Mesenchymal stem cell (in vitro differentiated cells and primary cell): ENCODE measurements at regions not wholly inside any gene's neighbourhood (a gene's known extent, or its start where the extent isn't known, plus 50 kb on each side); places are given as distances from the start of the nearest gene placed in this dataset.

Experiments used
- DNase-seq: peaks from one replicate; pipeline ENCODE4 v3.0.0-alpha.2; 2013
- H2AFZ ChIP-seq: one replicate; pipeline ENCODE4 v1.6.1; 2013; ENCODE audit warnings: low read depth, mild to moderate bottlenecking, control low read depth, inconsistent platforms, low read length, moderate library complexity
- H2AK5ac ChIP-seq: 2 replicates; pipeline ENCODE4 v1.6.1; 2013; ENCODE audit warnings: low read length, moderate library complexity, mild to moderate bottlenecking, inconsistent platforms; ENCODE audit not compliant: severe bottlenecking
- H2BK120ac ChIP-seq: one replicate; pipeline ENCODE4 v1.6.1; 2013; ENCODE audit warnings: low read depth, mild to moderate bottlenecking, inconsistent platforms, low read length, moderate library complexity
- H2BK12ac ChIP-seq, 2 experiments: one replicate each; pipeline ENCODE4 v1.6.1; 2013; ENCODE audit warnings: inconsistent platforms in 2 of 2, low read length in 2 of 2, mild to moderate bottlenecking in 2 of 2, moderate library complexity in 2 of 2, control low read depth in 1 of 2
- H2BK15ac ChIP-seq: one replicate; pipeline ENCODE4 v1.6.1; 2013; ENCODE audit warnings: mild to moderate bottlenecking, low read depth, inconsistent platforms; ENCODE audit not compliant: poor library complexity, severe bottlenecking
- H2BK5ac ChIP-seq: 2 replicates; pipeline ENCODE4 v1.6.1; 2013; ENCODE audit warnings: low read depth, mild to moderate bottlenecking, low read length, control low read depth, inconsistent platforms; ENCODE audit not compliant: poor library complexity, severe bottlenecking
- H3K14ac ChIP-seq, 2 experiments: one replicate each; pipeline ENCODE4 v1.6.1; 2013; ENCODE audit warnings: inconsistent platforms in 2 of 2, low read length in 2 of 2, control low read depth in 1 of 2, mild to moderate bottlenecking in 1 of 2, moderate library complexity in 1 of 2
- H3K18ac ChIP-seq, 2 experiments: one replicate each; pipeline ENCODE4 v1.6.1; 2013; ENCODE audit warnings: inconsistent platforms in 2 of 2, low read length in 2 of 2, control low read depth in 1 of 2, low read depth in 1 of 2, mild to moderate bottlenecking in 1 of 2
- H3K23ac ChIP-seq, 2 experiments: one replicate each; pipeline ENCODE4 v1.6.1; 2013; ENCODE audit warnings: inconsistent platforms in 2 of 2, low read length in 2 of 2, mild to moderate bottlenecking in 2 of 2, moderate library complexity in 2 of 2, control low read depth in 1 of 2
- H3K27ac ChIP-seq: 2 replicates; pipeline ENCODE4 v1.5.1; 2013; ENCODE audit warnings: mild to moderate bottlenecking, moderate library complexity, low read length, control low read depth, inconsistent platforms; ENCODE audit not compliant: poor library complexity, severe bottlenecking
- H3K27me3 ChIP-seq, 2 experiments: 2 replicates each; pipeline versions ENCODE4 v1.6.1 to v1.7.0; 2013; ENCODE audit warnings: low read length in 2 of 2, mild to moderate bottlenecking in 2 of 2, moderate library complexity in 2 of 2, control low read depth in 1 of 2, inconsistent platforms in 1 of 2; ENCODE audit not compliant: control insufficient read depth in 1 of 2, insufficient read depth in 1 of 2
- H3K36me3 ChIP-seq, 2 experiments: 2 replicates each; pipeline versions ENCODE4 v1.6.1 to v1.7.0; 2013; ENCODE audit warnings: low read length in 2 of 2, control low read depth in 1 of 2, inconsistent platforms in 1 of 2, low read depth in 1 of 2, mild to moderate bottlenecking in 1 of 2; ENCODE audit not compliant: insufficient read depth in 2 of 2, control insufficient read depth in 1 of 2
- H3K4ac ChIP-seq, 2 experiments: one replicate each; pipeline ENCODE4 v1.6.1; 2013; ENCODE audit warnings: inconsistent platforms in 2 of 2, low read length in 2 of 2, mild to moderate bottlenecking in 2 of 2, moderate library complexity in 2 of 2, control low read depth in 1 of 2, low read depth in 1 of 2
- H3K4me1 ChIP-seq: 2 replicates; pipeline ENCODE4 v1.6.1; 2013; ENCODE audit warnings: low read depth, low read length, control low read depth; ENCODE audit not compliant: control insufficient read depth, insufficient read depth
- H3K4me2 ChIP-seq: 2 replicates; pipeline ENCODE4 v1.6.1; 2013; ENCODE audit warnings: low read length, mild to moderate bottlenecking, inconsistent platforms; ENCODE audit not compliant: poor library complexity, severe bottlenecking
- H3K4me3 ChIP-seq, 2 experiments: 2 replicates each; pipeline versions ENCODE4 v1.5.1 to v1.7.0; 2013; ENCODE audit warnings: low read length in 2 of 2, mild to moderate bottlenecking in 2 of 2, control low read depth in 1 of 2, low read depth in 1 of 2; ENCODE audit not compliant: insufficient read depth in 1 of 2
- H3K79me1 ChIP-seq: replicated peaks from 2 replicates; pipeline ENCODE4 v1.6.1; 2013; ENCODE audit warnings: mild to moderate bottlenecking, control low read depth, low read length, inconsistent platforms; ENCODE audit not compliant: poor library complexity, severe bottlenecking
- H3K9ac ChIP-seq: 2 replicates; pipeline ENCODE4 v1.7.0; 2013; ENCODE audit warnings: mild to moderate bottlenecking, low read length, moderate library complexity
- H3K9me3 ChIP-seq: 2 replicates; pipeline ENCODE4 v1.7.0; 2013; ENCODE audit warnings: mild to moderate bottlenecking, low read length; ENCODE audit not compliant: control insufficient read depth
- H4K8ac ChIP-seq: one replicate; pipeline ENCODE4 v1.6.1; 2013; ENCODE audit warnings: inconsistent platforms, mild to moderate bottlenecking, low read length, moderate library complexity
- H4K91ac ChIP-seq: one replicate; pipeline ENCODE4 v1.6.1; 2013; ENCODE audit warnings: mild to moderate bottlenecking, low read length, inconsistent platforms
- WGBS: methylation state at CpG from one replicate; pipeline ENCODE4 v1.1.7; 2013; ENCODE audit warnings: mixed read lengths; 5-methylcytosine and 5-hydroxymethylcytosine counted together

- no peak overlapping the region for H2BK5ac ChIP-seq
- no peak overlapping the region for H3K4me2 ChIP-seq
- H3K9me3 ChIP-seq = no peaks in the 10 kb centered on the region
- no peak overlapping the region for H2BK12ac ChIP-seq
- no peak overlapping the region for H3K27ac ChIP-seq
- H2BK15ac ChIP-seq = no peak overlapping the region
- peaks cover 0 to 23% of the 10 kb centered on the region in 2 experiments for H3K27me3 ChIP-seq
- no peak overlapping the region for H3K9ac ChIP-seq
- no peak overlapping the region for H3K4ac ChIP-seq
- no peaks in the 10 kb centered on the region for H3K79me1 ChIP-seq
- H3K4me1 ChIP-seq = no peaks in the 10 kb centered on the region
- no peaks in the 10 kb centered on the region for H3K36me3 ChIP-seq
- H2AK5ac ChIP-seq = no peak overlapping the region
- DNase-seq = no peak
- WGBS = 86% methylated on average over 7 of the region's 8 CpGs
- H3K14ac ChIP-seq = no peak overlapping the region
- H3K23ac ChIP-seq = no peak overlapping the region
- H3K18ac ChIP-seq = no peak overlapping the region
- no peak overlapping the region for H2BK120ac ChIP-seq
- no peak overlapping the region for H4K91ac ChIP-seq
- H4K8ac ChIP-seq = no peak overlapping the region
- H2AFZ ChIP-seq = no peak overlapping the region
- no peak overlapping the region for H3K4me3 ChIP-seq
These were observed 175.3 kb upstream of the EXOC2 start for GRCh38 chr6:868201-868600.

- Histone ChIP-seq H4K91ac (no peak overlapping the region), H3K79me1 (no peaks in the 10 kb centered on the region), H3K4ac (no peak overlapping the region)
These were observed 174.4 kb upstream of the EXOC2 start for GRCh38 chr6:867378-867777.

DNA sequence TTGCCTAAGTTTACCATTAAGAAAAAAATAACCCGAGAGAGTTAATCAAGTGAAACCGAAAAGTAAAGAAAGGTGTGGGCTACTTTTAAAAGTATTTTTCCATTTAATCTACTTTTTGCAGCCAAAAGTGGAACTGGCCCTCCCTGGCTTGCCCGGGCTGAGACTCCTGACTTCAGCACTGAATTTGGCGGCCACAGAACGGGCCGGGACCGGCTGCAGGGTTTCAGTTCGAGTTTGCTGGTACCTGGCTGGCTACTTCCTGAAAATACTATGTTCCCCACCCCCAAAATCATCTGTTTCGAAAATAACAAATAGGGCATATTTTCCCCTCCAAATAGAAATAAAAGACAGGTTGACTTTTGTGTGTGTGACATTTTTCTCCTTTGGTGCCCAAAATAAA, 173.4 kb upstream of the EXOC2 start:
- no peak overlapping the region for H3K4ac ChIP-seq
- no peak overlapping the region for H2BK12ac ChIP-seq
- WGBS = 85% methylated on average over 4 of the region's 9 CpGs
- H2AK5ac ChIP-seq = no peak overlapping the region
- no peak overlapping the region for H3K18ac ChIP-seq
- no peak overlapping the region for H2BK120ac ChIP-seq
- no peak overlapping the region for H2AFZ ChIP-seq
- no peaks in the 10 kb centered on the region for H3K9me3 ChIP-seq
- H3K27ac ChIP-seq = no peak overlapping the region
- H4K8ac ChIP-seq = no peak overlapping the region
- no peaks in the 10 kb centered on the region for H3K36me3 ChIP-seq
- peaks cover 0 to 18% of the 10 kb centered on the region in 2 experiments for H3K27me3 ChIP-seq
- no peak overlapping the region for H3K23ac ChIP-seq
- no peak for DNase-seq
- no peaks in the 10 kb centered on the region for H3K4me1 ChIP-seq
- no peaks in the 10 kb centered on the region for H3K79me1 ChIP-seq
- H2BK5ac ChIP-seq = no peak overlapping the region
- no peak overlapping the region for H2BK15ac ChIP-seq
- no peak overlapping the region for H3K14ac ChIP-seq
- no peak overlapping the region for H4K91ac ChIP-seq
- H3K4me3 ChIP-seq = no peak overlapping the region
- no peak overlapping the region for H3K9ac ChIP-seq
- H3K4me2 ChIP-seq = no peak overlapping the region

More at GRCh38 chr6:867378-867777, 174.4 kb upstream of the EXOC2 start:
- no peaks in the 10 kb centered on the region for H3K9me3 ChIP-seq
- no peak overlapping the region for H3K4me3 ChIP-seq
- H2AK5ac ChIP-seq = no peak overlapping the region
- no peak overlapping the region for H3K23ac ChIP-seq
- H2BK5ac ChIP-seq = no peak overlapping the region
- H3K14ac ChIP-seq = no peak overlapping the region
- H2AFZ ChIP-seq = no peak overlapping the region
- no peak overlapping the region for H2BK12ac ChIP-seq
- DNase-seq = no peak
- 89% methylated on average over 5 of the region's 6 CpGs for WGBS
- no peak overlapping the region for H3K4me2 ChIP-seq
- no peaks in the 10 kb centered on the region for H3K36me3 ChIP-seq
- H3K27me3 ChIP-seq = peaks cover 0 to 18% of the 10 kb centered on the region in 2 experiments
- H2BK15ac ChIP-seq = no peak overlapping the region
- no peaks in the 10 kb centered on the region for H3K4me1 ChIP-seq
- H4K8ac ChIP-seq = no peak overlapping the region
- no peak overlapping the region for H3K18ac ChIP-seq
- H3K27ac ChIP-seq = no peak overlapping the region
- H2BK120ac ChIP-seq = no peak overlapping the region
- no peak overlapping the region for H3K9ac ChIP-seq

DNA sequence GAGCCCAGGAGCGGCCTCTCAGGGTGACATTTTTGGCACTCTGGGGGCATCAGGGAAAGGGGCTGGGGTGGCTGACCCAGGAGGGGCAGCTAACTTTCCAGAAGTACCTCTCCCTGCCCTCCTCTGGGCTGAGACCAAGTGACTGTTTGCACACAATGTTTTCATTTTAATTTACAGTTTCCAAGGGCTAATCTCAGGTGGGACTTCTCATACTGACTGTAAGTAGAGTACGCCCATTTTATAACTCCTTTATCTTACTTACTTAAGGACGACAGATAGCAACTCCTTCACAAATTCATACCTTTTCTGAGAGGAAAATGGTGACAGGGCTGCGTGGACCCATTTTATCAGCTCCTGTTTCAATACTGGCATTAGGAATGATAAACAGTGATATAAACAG, 172.9 kb upstream of the EXOC2 start:
- H4K8ac ChIP-seq = no peak overlapping the region
- H3K27me3 ChIP-seq = peaks cover 0 to 17% of the 10 kb centered on the region in 2 experiments
- no peak overlapping the region for H2BK120ac ChIP-seq
- no peak overlapping the region for H2BK15ac ChIP-seq
- H3K18ac ChIP-seq = no peak overlapping the region
- H3K79me1 ChIP-seq = no peaks in the 10 kb centered on the region
- H4K91ac ChIP-seq = no peak overlapping the region
- H3K9me3 ChIP-seq = no peaks in the 10 kb centered on the region
- WGBS = 88% methylated on average over 3 of the region's 4 CpGs
- H3K4me1 ChIP-seq = no peaks in the 10 kb centered on the region
- H3K4ac ChIP-seq = no peak overlapping the region
- no peak overlapping the region for H3K23ac ChIP-seq
- no peak for DNase-seq
- H3K36me3 ChIP-seq = no peaks in the 10 kb centered on the region
- H2BK5ac ChIP-seq = no peak overlapping the region
- H3K9ac ChIP-seq = no peak overlapping the region
- no peak overlapping the region for H3K14ac ChIP-seq
- H3K27ac ChIP-seq = no peak overlapping the region
- H2AK5ac ChIP-seq = no peak overlapping the region
- no peak overlapping the region for H2BK12ac ChIP-seq
- no peak overlapping the region for H3K4me3 ChIP-seq
- H3K4me2 ChIP-seq = no peak overlapping the region
- no peak overlapping the region for H2AFZ ChIP-seq
